ENCODE measurements at regions not wholly inside any gene's neighbourhood (a gene's known extent, or its start where the extent isn't known, plus 50 kb on each side); places are given as distances from the start of the nearest gene placed in this dataset.
"Not testable (repeated sequence)": the region's sequence is repeated elsewhere in the genome, so short reads cannot be mapped to it uniquely, and the experiment has no call there.

DNA sequence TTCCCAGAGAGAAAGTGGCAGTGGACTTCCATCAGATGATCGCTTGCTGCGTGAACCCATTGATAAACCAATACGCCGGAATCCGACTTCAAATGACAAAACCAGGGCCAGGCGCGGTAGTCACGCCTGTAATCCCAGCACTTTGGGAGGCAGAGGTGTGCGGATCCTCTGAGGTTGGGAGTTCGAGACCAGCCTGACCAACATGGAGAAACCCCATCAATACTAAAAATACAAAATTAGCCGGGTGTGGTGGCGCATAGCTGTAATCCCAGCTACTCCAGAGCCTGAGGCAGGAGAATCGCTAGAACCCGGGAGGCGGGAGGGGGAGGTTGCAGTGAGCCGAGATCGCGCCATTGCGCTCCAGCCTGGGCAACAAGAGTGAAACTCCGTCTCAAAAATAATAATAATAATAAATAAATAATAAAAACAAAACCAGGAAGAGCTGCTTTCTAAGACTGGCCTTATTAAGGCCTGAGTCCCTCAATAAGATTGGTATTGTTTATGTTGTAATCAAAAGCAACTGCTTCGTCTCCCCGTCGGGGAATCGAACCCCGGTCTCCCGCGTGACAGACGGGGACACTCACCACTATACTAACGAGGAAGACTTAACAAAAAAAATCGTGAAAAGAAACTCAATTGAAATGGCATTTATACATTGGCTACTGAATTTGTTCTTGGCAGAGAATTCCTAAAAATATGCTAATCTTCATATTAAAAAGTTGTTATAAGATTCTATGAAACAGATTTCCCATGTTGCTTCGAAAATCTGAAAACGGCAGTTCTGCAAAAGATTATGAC lies 110.2 kb upstream of the ZNF184 start:
- DNase-seq (ENCODE audit: low spot score), result peak; percentile 82

DNA sequence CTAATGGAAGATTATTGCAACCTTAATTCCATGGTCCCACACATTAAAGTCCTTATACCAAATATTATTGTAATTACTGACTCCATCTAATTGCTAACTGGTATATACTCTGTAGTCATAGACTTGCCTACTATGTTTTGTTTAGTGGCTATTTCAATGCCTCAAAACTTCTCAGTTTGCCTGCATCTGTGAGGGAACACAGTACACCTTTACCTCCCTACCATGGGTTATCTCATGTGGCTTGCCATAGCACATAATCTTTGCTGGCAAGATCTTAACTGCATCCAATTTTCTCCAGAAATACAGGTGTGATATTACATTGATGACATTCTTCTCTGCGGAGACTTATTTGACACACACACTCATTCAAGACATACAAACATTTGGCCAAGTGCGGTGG lies 107.1 kb upstream of the ZNF184 start:
- DNase-seq (ENCODE audit: low spot score), result no peak

GRCh38 chr6:27577922-27578321 lies 105.0 kb upstream of the ZNF184 start:
- no peak for DNase-seq (ENCODE audit: low spot score)

- DNase-seq (ENCODE audit: low spot score), result no peak
Observed at GRCh38 chr6:27575594-27576361, 102.9 kb upstream of the ZNF184 start.

- no peak for DNase-seq (ENCODE audit: low spot score)
Observed at GRCh38 chr6:27568226-27568897, 95.5 kb upstream of the ZNF184 start.

- no peak for DNase-seq (ENCODE audit: low spot score)
Observed at GRCh38 chr6:27565839-27566779, 93.2 kb upstream of the ZNF184 start.

- DNase-seq (ENCODE audit: low spot score), result no peak
Observed at GRCh38 chr6:27562027-27562410, 89.1 kb upstream of the ZNF184 start.

GRCh38 chr6:27558028-27558724 lies 85.3 kb upstream of the ZNF184 start:
- DNase-seq (ENCODE audit: low spot score), result no peak

- DNase-seq (ENCODE audit: low spot score), result no peak
Observed at GRCh38 chr6:27556406-27556805, 83.5 kb upstream of the ZNF184 start.

- no peak for DNase-seq (ENCODE audit: low spot score)
Observed at GRCh38 chr6:27553123-27553904, 80.4 kb upstream of the ZNF184 start.

DNA sequence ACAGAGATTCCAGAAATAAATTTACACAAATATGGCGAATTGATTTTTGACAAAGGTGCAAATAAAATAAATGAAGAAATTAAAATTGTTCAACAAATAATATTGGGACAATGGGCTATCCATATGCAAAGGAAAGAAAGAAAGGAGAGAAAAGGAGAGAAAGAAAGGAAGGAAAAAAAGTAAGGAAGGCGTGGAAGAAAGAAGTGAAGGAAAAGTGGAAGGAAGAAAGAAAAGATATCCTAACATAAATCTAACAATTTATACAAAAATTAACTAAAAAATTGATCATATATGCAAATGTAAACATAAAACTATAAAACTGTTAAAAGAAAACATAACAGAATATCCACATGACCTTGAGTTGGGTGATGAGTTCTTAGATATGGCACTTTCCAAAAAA lies 78.7 kb upstream of the ZNF184 start:
- DNase-seq (ENCODE audit: low spot score), result no peak

GRCh38 chr6:27550692-27551091 lies 77.8 kb upstream of the ZNF184 start:
- DNase-seq (ENCODE audit: low spot score), result no peak

GRCh38 chr6:27549241-27549598 lies 76.3 kb upstream of the ZNF184 start:
- not testable (repeated sequence) for DNase-seq (ENCODE audit: low spot score)

- DNase-seq (ENCODE audit: low spot score), result peak; percentile 36
Observed at GRCh38 chr6:27547157-27548075, 74.5 kb upstream of the ZNF184 start.

- no peak for DNase-seq (ENCODE audit: low spot score)
Observed at GRCh38 chr6:27546522-27546921, 73.6 kb upstream of the ZNF184 start.

DNA sequence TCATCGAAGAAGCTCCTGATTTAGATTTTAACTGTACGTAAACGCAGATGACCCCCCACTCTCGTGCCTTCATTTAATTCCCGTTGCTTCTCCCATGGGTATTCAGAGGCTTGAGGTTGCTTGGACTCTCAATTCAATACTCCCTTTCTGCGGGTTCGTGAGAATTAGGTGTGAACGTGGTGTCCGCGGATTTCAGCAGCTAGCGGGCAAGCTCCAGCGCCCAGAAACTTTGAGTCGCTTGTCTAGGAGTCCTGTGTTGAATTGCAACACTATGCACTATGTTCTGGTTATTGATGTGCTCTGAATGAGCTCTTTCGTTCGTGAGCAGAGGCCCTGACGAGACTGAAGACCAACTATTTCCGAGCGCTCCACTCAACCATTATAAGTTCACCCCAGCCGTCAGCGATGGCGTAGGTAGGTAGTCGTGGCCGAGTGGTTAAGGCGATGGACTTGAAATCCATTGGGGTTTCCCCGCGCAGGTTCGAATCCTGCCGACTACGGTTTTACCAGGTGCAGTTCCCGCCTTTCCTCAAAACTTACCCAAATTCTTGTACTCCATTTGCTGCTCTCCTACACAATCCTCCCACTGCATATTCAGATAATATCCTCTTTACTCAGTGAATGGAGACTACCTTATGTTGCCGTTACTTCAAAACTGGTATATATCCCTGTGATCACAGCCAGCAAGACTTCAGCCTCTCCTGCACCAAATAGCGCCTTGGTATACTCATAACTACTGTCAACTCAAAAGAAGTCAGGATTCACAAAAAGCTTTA lies 72.6 kb upstream of the ZNF184 start:
- peak; percentile 45 for DNase-seq (ENCODE audit: low spot score)

- DNase-seq (ENCODE audit: low spot score), result no peak
Observed at GRCh38 chr6:27544612-27545260, 71.8 kb upstream of the ZNF184 start.

DNA sequence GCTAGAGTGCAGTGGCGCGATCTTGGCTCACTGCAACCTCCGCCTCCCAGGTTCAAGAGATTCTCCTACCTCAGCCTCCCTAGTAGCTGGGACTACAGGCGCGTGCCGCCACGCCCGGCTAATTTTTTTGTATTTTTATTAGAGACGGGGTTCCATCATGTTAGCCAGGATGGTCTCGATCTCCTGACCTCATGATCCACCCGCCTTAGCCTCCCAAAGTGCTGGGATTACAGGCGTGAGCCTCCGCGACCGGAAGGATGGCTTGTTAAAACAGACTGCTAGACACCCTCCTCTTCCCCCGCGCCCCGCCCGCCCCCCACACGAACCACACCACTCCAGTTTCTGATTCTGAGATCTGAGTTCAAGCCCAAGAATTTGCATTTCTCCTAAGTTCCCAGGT lies 71.2 kb upstream of the ZNF184 start:
- not testable (repeated sequence) for DNase-seq (ENCODE audit: low spot score)
